ENCODE measurements at regions not wholly inside any gene's neighbourhood (a gene's known extent, or its start where the extent isn't known, plus 50 kb on each side); places are given as distances from the start of the nearest gene placed in this dataset.

- no peak for ATAC-seq
- Histone ChIP-seq H3K9me3 (peaks cover 0 to 56% (median 14%) of the 10 kb centered on the region in 11 donors), H3K36me3 (no peaks in the 10 kb centered on the region), H3K4me3 (no peak overlapping the region), H3K4me1 (no peaks in the 10 kb centered on the region), H3K27ac (no peak overlapping the region), H3K27me3 (no peaks in the 10 kb centered on the region)
- DNase-seq = no peak
- intact Hi-C loops (cut with DNase I) = no loop called here
- WGBS, 2 donors = 75 to 88% methylated on average over 3 of the region's 3 CpGs
- TF ChIP-seq CTCF (IDR thresholded peaks at IDR 0.05) = no peak
Measured at GRCh38 chr9:115423646-115424045, 305.7 kb upstream of the TNC start.

DNA sequence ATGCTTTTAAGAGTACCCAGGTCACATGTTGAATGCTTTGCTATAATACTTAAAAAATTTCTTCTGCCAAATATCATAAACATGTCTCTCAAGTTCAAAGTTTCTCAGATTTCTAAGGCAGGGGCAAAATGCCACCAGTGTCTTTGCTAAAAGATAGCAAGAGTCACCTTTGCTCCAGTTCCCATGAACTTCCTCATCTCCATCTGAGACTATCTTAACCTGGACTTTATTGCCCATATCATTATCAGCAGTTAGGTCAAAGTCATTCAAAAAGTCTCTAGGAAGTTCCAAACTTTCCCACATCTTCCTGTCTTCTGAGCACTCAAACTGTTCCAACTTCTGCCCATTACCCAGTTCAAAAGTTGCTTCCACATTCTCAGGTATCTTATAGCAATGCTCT is 307.6 kb upstream of the TNC start:
- Histone ChIP-seq H3K36me3 (no peaks in the 10 kb centered on the region), H3K4me1 (no peaks in the 10 kb centered on the region), H3K27ac (no peak overlapping the region), H3K4me3 (no peak overlapping the region), H3K27me3 (no peaks in the 10 kb centered on the region), H3K9me3 (peaks cover 0 to 46% (median 12%) of the 10 kb centered on the region in 11 donors)
- no peak for ATAC-seq
- TF ChIP-seq CTCF (IDR thresholded peaks at IDR 0.05) = no peak
- no peak for DNase-seq
- intact Hi-C loops (cut with DNase I) = no loop called here

DNA sequence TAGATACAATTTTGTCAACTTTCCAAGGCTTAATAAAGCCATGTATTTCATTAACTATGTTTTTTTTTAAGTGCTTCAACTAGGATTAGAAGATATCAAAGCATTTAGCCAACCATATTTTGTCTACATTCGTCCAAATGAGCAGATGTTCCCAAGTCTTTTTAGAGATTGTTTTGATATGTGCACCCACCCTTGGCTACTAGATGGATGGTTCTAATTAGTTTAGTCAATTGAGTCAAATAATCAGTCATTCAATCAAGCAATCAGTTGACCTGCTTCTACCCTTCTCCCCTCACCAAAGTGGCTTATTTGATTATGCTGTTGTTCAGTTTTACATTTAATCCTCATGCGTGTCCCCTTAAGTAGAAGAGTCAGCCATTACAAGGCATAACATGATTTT is 319.5 kb upstream of the TNC start:
- intact Hi-C loops (cut with DNase I) = no loop called here
- no peak for DNase-seq
- no peak for ATAC-seq
- Histone ChIP-seq H3K27ac (no peak overlapping the region), H3K27me3 (no peaks in the 10 kb centered on the region), H3K9me3 (no peaks in the 10 kb centered on the region), H3K4me3 (no peak overlapping the region), H3K36me3 (no peaks in the 10 kb centered on the region), H3K4me1 (peaks cover 0 to 2% (median 0%) of the 10 kb centered on the region in 9 donors)
- no peak for TF ChIP-seq CTCF (IDR thresholded peaks at IDR 0.05)
- WGBS, 2 donors = 82 to 89% methylated on average over 2 of the region's 2 CpGs

- Histone ChIP-seq H3K27ac (no peak overlapping the region), H3K4me3 (no peak overlapping the region), H3K36me3 (no peaks in the 10 kb centered on the region), H3K4me1 (peaks cover 0 to 5% (median 0%) of the 10 kb centered on the region in 9 donors), H3K9me3 (no peaks in the 10 kb centered on the region), H3K27me3 (no peaks in the 10 kb centered on the region)
- no peak for ATAC-seq
- DNase-seq = no peak
- 73 to 76% methylated on average over 6 of the region's 6 CpGs for WGBS, 2 donors
- intact Hi-C loops (cut with DNase I) = loop anchor here in 1 of 10 donors (10.0 kb wide), 1 partner anchor 65 kb away; no protein-coding TSS in a partner anchor
- TF ChIP-seq CTCF (IDR thresholded peaks at IDR 0.05) = no peak
Measured at GRCh38 chr9:115439641-115440040, 321.7 kb upstream of the TNC start.
